Stomach (tissue), 4 donors: ENCODE measurements at regions not wholly inside any gene's neighbourhood (a gene's known extent, or its start where the extent isn't known, plus 50 kb on each side); places are given as distances from the start of the nearest gene placed in this dataset.

ENCODE experiments used
- POLR2A ChIP-seq, 4 donors: fragments of 450-650 bp; IDR thresholded peaks; one replicate each; pipeline ENCODE4 v1.6.1; 2016; ENCODE audit warnings: antibody characterized with exemption in 4 of 4, control low read depth in 2 of 4, mild to moderate bottlenecking in 1 of 4, moderate library complexity in 1 of 4
- TF ChIP-seq, protein P1 (sequence below), 7 experiments: fragments of 450-650 bp in 4 of 7; fragments of 200-600 bp in 3 of 7; sonication (generic) in 3 of 7; IDR thresholded peaks; one replicate each; pipeline ENCODE4 v1.5.1; 2016 to 2019; ENCODE audit warnings: antibody characterized with exemption in 7 of 7, control low read depth in 2 of 7, mild to moderate bottlenecking in 1 of 7

DNA sequence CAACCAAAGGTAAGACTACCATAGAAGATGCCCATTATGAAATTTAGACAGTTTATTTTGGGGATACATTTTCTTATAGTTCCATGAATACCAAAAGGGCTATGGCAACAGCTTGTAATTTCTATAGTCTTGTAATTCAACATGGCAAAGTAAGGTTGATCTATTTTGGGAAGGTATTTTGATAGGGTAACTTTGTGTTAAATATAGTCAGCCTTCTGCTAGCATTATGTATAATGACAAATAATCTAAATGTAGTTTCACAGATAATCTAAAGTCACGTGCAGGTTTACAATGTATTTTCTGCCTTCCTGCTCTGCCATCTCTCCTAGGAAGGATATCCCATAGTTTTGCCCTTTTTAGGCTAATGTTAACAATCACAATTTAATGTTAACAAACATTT is 85.9 kb upstream of the DPH5 start:
- TF ChIP-seq, protein P1, sequence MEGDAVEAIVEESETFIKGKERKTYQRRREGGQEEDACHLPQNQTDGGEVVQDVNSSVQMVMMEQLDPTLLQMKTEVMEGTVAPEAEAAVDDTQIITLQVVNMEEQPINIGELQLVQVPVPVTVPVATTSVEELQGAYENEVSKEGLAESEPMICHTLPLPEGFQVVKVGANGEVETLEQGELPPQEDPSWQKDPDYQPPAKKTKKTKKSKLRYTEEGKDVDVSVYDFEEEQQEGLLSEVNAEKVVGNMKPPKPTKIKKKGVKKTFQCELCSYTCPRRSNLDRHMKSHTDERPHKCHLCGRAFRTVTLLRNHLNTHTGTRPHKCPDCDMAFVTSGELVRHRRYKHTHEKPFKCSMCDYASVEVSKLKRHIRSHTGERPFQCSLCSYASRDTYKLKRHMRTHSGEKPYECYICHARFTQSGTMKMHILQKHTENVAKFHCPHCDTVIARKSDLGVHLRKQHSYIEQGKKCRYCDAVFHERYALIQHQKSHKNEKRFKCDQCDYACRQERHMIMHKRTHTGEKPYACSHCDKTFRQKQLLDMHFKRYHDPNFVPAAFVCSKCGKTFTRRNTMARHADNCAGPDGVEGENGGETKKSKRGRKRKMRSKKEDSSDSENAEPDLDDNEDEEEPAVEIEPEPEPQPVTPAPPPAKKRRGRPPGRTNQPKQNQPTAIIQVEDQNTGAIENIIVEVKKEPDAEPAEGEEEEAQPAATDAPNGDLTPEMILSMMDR (IDR thresholded peaks at IDR 0.05) = no peak
- TF ChIP-seq POLR2A (IDR thresholded peaks at IDR 0.05) = no peak
